Tibial nerve (tissue), 4 donors: ENCODE measurements at regions not wholly inside any gene's neighbourhood (a gene's known extent, or its start where the extent isn't known, plus 50 kb on each side); places are given as distances from the start of the nearest gene placed in this dataset.

Source experiments
- DNase-seq, 2 donors: peaks; one replicate each; pipeline ENCODE4 v3.0.0-alpha.2; 2019; ENCODE audit warnings: low spot score in 2 of 2
- H3K27ac ChIP-seq, 4 donors: fragments of 200-600 bp; sonication (generic) in 3 of 4; one replicate each; pipeline ENCODE4 v1.5.1; 2017 to 2019; ENCODE audit warnings: mild to moderate bottlenecking in 1 of 4
- H3K27me3 ChIP-seq, 2 donors: fragments of 200-600 bp; sonication (generic) in 1 of 2; one replicate each; pipeline versions ENCODE4 v1.5.1 to v1.6.0; 2017 to 2019
- H3K36me3 ChIP-seq, 3 donors: fragments of 200-600 bp; sonication (generic); one replicate each; pipeline ENCODE4 v1.5.1; 2018 to 2019
- H3K4me1 ChIP-seq, 4 donors: fragments of 200-600 bp; sonication (generic) in 3 of 4; one replicate each; pipeline ENCODE4 v1.5.1; 2017 to 2019
- H3K4me3 ChIP-seq, 4 donors: fragments of 200-600 bp; sonication (generic) in 3 of 4; one replicate each; pipeline ENCODE4 v1.5.1; 2017 to 2019; ENCODE audit warnings: mild to moderate bottlenecking in 1 of 4, moderate library complexity in 1 of 4
- H3K9me3 ChIP-seq, 4 donors: fragments of 200-600 bp; sonication (generic) in 3 of 4; one replicate each; pipeline ENCODE4 v1.5.1; 2017 to 2019
- EP300 ChIP-seq, 2 donors: sonication (generic); formaldehyde crosslinking; IDR thresholded peaks; one replicate each; pipeline ENCODE4 v1.6.1; 2017; ENCODE audit warnings: antibody characterized with exemption in 2 of 2, mild to moderate bottlenecking in 1 of 2
- POLR2A ChIP-seq, 2 donors: fragments of 450-650 bp; IDR thresholded peaks; one replicate each; pipeline ENCODE4 v1.6.1; 2017; ENCODE audit warnings: antibody characterized with exemption in 2 of 2, mild to moderate bottlenecking in 2 of 2, moderate library complexity in 2 of 2
- WGBS, 2 donors: methylation state at CpG; one replicate each; pipeline ENCODE4 v1.1.5; 2018; 5-methylcytosine and 5-hydroxymethylcytosine counted together
- TF ChIP-seq, protein P1 (sequence below), 5 experiments: fragments of 200-600 bp in 3 of 5; fragments of 450-650 bp in 2 of 5; sonication (generic) in 3 of 5; IDR thresholded peaks; one replicate each; pipeline ENCODE4 v1.5.1; 2016 to 2019; ENCODE audit warnings: antibody characterized with exemption in 5 of 5, mild to moderate bottlenecking in 3 of 5, moderate library complexity in 2 of 5

DNA sequence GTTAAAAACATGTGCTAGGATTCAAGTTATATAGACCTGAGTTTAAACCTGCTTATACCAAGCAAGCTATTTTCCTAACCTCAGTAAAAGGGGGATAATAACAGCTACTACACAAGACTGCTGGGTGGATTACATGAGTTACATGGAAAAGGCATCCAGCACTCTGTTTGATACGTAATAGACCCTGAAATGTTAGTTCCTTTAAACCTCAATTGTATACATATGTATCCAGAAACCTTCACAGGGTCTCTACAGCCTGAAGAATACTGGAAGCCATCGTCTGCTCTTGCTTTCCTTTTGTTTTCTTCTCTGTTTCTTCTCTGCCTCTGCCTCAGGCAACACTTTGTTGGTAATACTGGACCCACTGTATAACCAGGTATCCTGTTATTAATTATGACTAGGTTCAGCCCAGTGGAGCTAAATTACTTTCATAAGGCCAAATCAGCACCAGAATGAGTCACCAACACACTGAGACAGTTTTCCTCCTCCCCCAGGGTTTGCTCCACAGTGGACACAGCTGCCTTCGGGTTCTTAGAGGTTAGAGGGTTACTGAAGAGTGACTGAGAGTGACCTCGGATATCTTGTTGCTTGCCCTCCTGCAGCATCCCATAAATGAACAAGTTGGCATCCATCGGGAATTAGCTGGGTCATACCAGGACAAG lies 127.1 kb downstream of the CAPZA3 start:
- H3K27me3 ChIP-seq = no peaks in the 10 kb centered on the region
- WGBS, 2 donors = 51 to 61% methylated on average over 5 of the region's 5 CpGs
- no peak overlapping the region for H3K4me3 ChIP-seq
- no peak overlapping the region for H3K27ac ChIP-seq
- H3K4me1 ChIP-seq = peaks cover 0 to 4% (median 0%) of the 10 kb centered on the region in 4 donors
- peaks cover 0 to 6% (median 0%) of the 10 kb centered on the region in 4 donors for H3K9me3 ChIP-seq
- DNase-seq = peak in 1 of 2 donors; percentile 20
- no peaks in the 10 kb centered on the region for H3K36me3 ChIP-seq
- TF ChIP-seq EP300 (IDR thresholded peaks at IDR 0.05) = no peak
- TF ChIP-seq, protein P1, sequence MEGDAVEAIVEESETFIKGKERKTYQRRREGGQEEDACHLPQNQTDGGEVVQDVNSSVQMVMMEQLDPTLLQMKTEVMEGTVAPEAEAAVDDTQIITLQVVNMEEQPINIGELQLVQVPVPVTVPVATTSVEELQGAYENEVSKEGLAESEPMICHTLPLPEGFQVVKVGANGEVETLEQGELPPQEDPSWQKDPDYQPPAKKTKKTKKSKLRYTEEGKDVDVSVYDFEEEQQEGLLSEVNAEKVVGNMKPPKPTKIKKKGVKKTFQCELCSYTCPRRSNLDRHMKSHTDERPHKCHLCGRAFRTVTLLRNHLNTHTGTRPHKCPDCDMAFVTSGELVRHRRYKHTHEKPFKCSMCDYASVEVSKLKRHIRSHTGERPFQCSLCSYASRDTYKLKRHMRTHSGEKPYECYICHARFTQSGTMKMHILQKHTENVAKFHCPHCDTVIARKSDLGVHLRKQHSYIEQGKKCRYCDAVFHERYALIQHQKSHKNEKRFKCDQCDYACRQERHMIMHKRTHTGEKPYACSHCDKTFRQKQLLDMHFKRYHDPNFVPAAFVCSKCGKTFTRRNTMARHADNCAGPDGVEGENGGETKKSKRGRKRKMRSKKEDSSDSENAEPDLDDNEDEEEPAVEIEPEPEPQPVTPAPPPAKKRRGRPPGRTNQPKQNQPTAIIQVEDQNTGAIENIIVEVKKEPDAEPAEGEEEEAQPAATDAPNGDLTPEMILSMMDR (IDR thresholded peaks at IDR 0.05) = no peak

DNA sequence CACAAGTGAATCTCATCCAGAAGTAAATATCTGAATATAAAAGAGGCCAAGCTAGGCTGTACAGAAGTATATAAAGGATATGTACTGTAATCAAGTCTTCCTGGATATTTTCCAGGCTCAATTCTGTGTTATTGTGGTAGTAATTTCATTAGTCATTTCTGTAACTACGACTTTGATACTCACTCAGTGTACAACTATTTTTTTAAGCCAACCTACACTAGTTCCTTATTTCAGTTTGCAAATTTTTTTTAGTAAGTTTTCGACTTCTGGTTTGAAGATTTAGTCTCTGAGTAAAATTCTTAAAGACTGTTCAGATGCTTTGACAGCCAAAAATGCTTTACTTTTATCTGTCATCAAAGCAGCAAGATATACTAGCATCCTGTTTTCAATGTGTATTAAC lies 130.8 kb downstream of the CAPZA3 start:
- TF ChIP-seq, protein P1 (IDR thresholded peaks at IDR 0.05) = no peak
- TF ChIP-seq EP300 (IDR thresholded peaks at IDR 0.05) = no peak
- TF ChIP-seq POLR2A (IDR thresholded peaks at IDR 0.05) = no peak
- no peaks in the 10 kb centered on the region for H3K9me3 ChIP-seq
- DNase-seq = no peak
- no peaks in the 10 kb centered on the region for H3K27me3 ChIP-seq
- 32 to 45% methylated on average over 2 of the region's 2 CpGs for WGBS, 2 donors
- peaks cover 0 to 4% (median 0%) of the 10 kb centered on the region in 4 donors for H3K4me1 ChIP-seq
- no peak overlapping the region for H3K27ac ChIP-seq
- H3K36me3 ChIP-seq = no peaks in the 10 kb centered on the region
- H3K4me3 ChIP-seq = no peak overlapping the region

DNA sequence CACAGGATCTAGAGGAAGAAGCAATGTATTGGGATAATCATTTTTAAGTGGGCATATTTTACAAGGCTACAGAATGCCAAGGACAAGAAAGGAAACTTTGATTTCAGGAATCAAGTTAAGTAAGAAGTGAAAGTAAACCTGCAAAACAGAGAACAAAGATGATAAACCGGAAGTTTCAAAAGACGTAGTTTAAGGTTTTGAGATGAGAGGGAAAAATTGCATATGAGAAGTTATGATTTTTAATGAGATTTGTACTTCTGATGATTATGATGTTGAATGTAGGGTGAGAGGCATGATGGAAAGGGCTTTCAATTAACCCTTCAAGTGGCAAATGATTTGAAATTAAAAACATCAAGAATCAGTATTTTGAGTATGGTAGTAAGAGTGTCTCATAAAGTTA lies 134.9 kb downstream of the CAPZA3 start:
- 61 to 74% methylated on average over 2 of the region's 2 CpGs for WGBS, 2 donors
- no peaks in the 10 kb centered on the region for H3K9me3 ChIP-seq

DNA sequence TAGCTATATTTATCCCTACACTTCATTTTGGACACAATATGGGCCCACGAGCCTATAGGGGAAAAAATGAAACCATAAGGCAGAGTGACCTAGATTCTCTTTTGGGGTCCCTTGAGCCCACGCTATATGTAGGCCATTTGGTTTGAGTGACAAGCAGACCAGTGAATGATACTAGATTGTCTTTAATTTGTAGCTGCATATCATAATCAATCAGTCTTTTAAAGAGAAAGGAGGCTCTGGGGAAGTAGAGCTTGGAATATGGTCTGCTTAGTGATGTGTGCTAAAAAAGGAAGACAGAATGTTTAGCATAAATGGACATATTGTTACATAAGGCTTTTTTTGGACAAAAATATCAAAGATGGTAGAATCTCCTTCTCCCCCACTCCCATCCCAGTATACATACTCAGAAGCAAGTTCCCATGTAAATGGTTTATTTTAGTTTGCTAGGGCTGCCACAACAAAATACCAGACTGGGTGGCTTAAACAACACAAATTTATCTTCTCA lies 140.8 kb downstream of the CAPZA3 start:
- H3K27ac ChIP-seq = no peak overlapping the region
- WGBS, 2 donors = 85 to 86% methylated on average over 2 of the region's 2 CpGs
- TF ChIP-seq EP300 (IDR thresholded peaks at IDR 0.05) = no peak
- TF ChIP-seq, protein P1 (IDR thresholded peaks at IDR 0.05) = no peak
- no peak for TF ChIP-seq POLR2A (IDR thresholded peaks at IDR 0.05)

More for the DNA sequence above, 134.9 kb downstream of the CAPZA3 start:
- Histone ChIP-seq H3K4me3 (no peak overlapping the region), H3K27ac (no peak overlapping the region), H3K4me1 (peaks cover 0 to 4% (median 0%) of the 10 kb centered on the region in 4 donors), H3K36me3 (no peaks in the 10 kb centered on the region), H3K27me3 (no peaks in the 10 kb centered on the region)
- no peak for DNase-seq
- no peak for TF ChIP-seq POLR2A (IDR thresholded peaks at IDR 0.05)
- TF ChIP-seq, protein P1 (IDR thresholded peaks at IDR 0.05) = no peak
- no peak for TF ChIP-seq EP300 (IDR thresholded peaks at IDR 0.05)

DNA sequence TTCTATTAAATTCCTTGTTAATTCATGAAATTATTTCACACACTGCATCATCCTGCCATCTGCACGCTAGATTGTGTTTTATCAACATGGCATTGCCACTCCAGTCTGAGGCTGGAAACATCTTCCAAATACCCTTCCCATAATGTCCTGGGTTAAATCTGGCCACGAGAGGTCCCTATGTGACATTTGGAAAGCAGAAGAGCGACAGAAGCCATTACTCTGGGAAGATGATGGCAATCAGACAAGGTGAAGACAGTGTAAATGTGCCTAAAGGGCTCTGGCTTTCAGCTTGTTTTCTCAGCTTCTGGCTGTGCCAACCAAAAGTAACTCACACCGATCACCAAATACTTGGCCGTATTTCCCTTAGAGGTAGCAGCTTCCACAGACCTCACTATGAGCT lies 144.8 kb downstream of the CAPZA3 start:
- H3K9me3 ChIP-seq = no peaks in the 10 kb centered on the region
- no peaks in the 10 kb centered on the region for H3K36me3 ChIP-seq
- TF ChIP-seq, protein P1 (IDR thresholded peaks at IDR 0.05) = no peak
- TF ChIP-seq EP300 (IDR thresholded peaks at IDR 0.05) (no peak), POLR2A (IDR thresholded peaks at IDR 0.05) (no peak)
- no peaks in the 10 kb centered on the region for H3K4me1 ChIP-seq
- no peaks in the 10 kb centered on the region for H3K27me3 ChIP-seq
- no peak overlapping the region for H3K4me3 ChIP-seq
- no peak for DNase-seq
- WGBS, 2 donors = 78 to 80% methylated on average over 5 of the region's 5 CpGs
- no peak overlapping the region for H3K27ac ChIP-seq

More for the DNA sequence above, 140.8 kb downstream of the CAPZA3 start:
- no peaks in the 10 kb centered on the region for H3K4me1 ChIP-seq
- H3K9me3 ChIP-seq = no peaks in the 10 kb centered on the region
- H3K4me3 ChIP-seq = no peak overlapping the region
- H3K27me3 ChIP-seq = no peaks in the 10 kb centered on the region
- no peaks in the 10 kb centered on the region for H3K36me3 ChIP-seq
- DNase-seq = no peak
